ENCODE measurements at regions not wholly inside any gene's neighbourhood (a gene's known extent, or its start where the extent isn't known, plus 50 kb on each side); places are given as distances from the start of the nearest gene placed in this dataset.

- DNase-seq = no peak
Measured at GRCh38 chr7:118298771-118299170, 74.3 kb downstream of the ANKRD7 start.

GRCh38 chr7:118300177-118300576, 75.7 kb downstream of the ANKRD7 start:
- no peak for DNase-seq

- no peak for DNase-seq
Measured at GRCh38 chr7:118304100-118304499, 79.6 kb downstream of the ANKRD7 start.

- DNase-seq = no peak
Measured at GRCh38 chr7:118305671-118306070, 81.2 kb downstream of the ANKRD7 start.

- no peak for DNase-seq
Measured at GRCh38 chr7:118306771-118307170, 82.3 kb downstream of the ANKRD7 start.

- DNase-seq = no peak
Measured at GRCh38 chr7:118311121-118311836, 86.8 kb downstream of the ANKRD7 start.

GRCh38 chr7:118312051-118312450, 87.5 kb downstream of the ANKRD7 start:
- DNase-seq = no peak

- DNase-seq = no peak
Measured at GRCh38 chr7:118312966-118313365, 88.5 kb downstream of the ANKRD7 start.

- DNase-seq = no peak
Measured at GRCh38 chr7:118324790-118325449, 100.4 kb downstream of the ANKRD7 start.

GRCh38 chr7:118325450-118325808, 100.9 kb downstream of the ANKRD7 start:
- DNase-seq = no peak

GRCh38 chr7:118327174-118327573, 102.7 kb downstream of the ANKRD7 start:
- no peak for DNase-seq

GRCh38 chr7:118328505-118329211, 104.2 kb downstream of the ANKRD7 start:
- DNase-seq = no peak

- DNase-seq = no peak
Measured at GRCh38 chr7:118330388-118330787, 105.9 kb downstream of the ANKRD7 start.

GRCh38 chr7:118346748-118347147, 122.2 kb downstream of the ANKRD7 start:
- no peak for DNase-seq

- DNase-seq = no peak
Measured at GRCh38 chr7:118349604-118350003, 125.1 kb downstream of the ANKRD7 start.

- no peak for DNase-seq
Measured at GRCh38 chr7:118350260-118350659, 125.8 kb downstream of the ANKRD7 start.

GRCh38 chr7:118352867-118353453, 128.5 kb downstream of the ANKRD7 start:
- no peak for DNase-seq

GRCh38 chr7:118366363-118366762, 141.9 kb downstream of the ANKRD7 start:
- DNase-seq = no peak

- DNase-seq = no peak
Measured at GRCh38 chr7:118368958-118369357, 144.5 kb downstream of the ANKRD7 start.

- no peak for DNase-seq
Measured at GRCh38 chr7:118369987-118370386, 145.5 kb downstream of the ANKRD7 start.

GRCh38 chr7:118372530-118372929, 148.0 kb downstream of the ANKRD7 start:
- DNase-seq = no peak

- DNase-seq = no peak
Measured at GRCh38 chr7:118389629-118390028, 165.1 kb downstream of the ANKRD7 start.

- DNase-seq = no peak
Measured at GRCh38 chr7:118404211-118404610, 179.7 kb downstream of the ANKRD7 start.

GRCh38 chr7:118418433-118418832, 193.9 kb downstream of the ANKRD7 start:
- no peak for DNase-seq
